ENCODE measurements at regions not wholly inside any gene's neighbourhood (a gene's known extent, or its start where the extent isn't known, plus 50 kb on each side); places are given as distances from the start of the nearest gene placed in this dataset.
A peak's percentile ranks its signal among the peaks of the same experiment; 100 is the strongest.

GRCh38 chr13:47673009-47673850 is 327.8 kb downstream of the SUCLA2 start:
- no peak overlapping the region for H3K27ac ChIP-seq (ENCODE audit: insufficient read length, low read depth, low read length)
- Mint-ChIP-seq H3K27ac (peak overlapping the region in 1 of 3 experiments; percentile 6; a peak in 1 of 7 replicates), H3K9me3 (no peaks in the 10 kb centered on the region; a peak in 1 of 5 replicates)

More at GRCh38 chr13:47673009-47673850, 327.8 kb downstream of the SUCLA2 start:
- H3T11ph ChIP-seq (ENCODE audit: low read length) = no peak overlapping the region
- no peaks in the 10 kb centered on the region for H3K4me1 ChIP-seq (ENCODE audit: insufficient read depth, low read length)
- no peaks in the 10 kb centered on the region for H3K9me3 ChIP-seq (ENCODE audit: control insufficient read depth, low read depth, low read length)
- Mint-ChIP-seq H3K36me3 (ENCODE audit: insufficient read depth in 1 of 3, low read depth in 3 of 3) (no peaks in the 10 kb centered on the region), H3K4me1 (0 out of 4 replicates have a peak, but pooled peaks cover 3 to 4% of the 10 kb centered on the region in 2 experiments), H3K4me3 (no peak overlapping the region), H3K27me3 (ENCODE audit: low read depth) (no peaks in the 10 kb centered on the region; the same call in 1 of the 2 replicates)
- H3K27me3 ChIP-seq (ENCODE audit: insufficient read depth, low read length) = no peaks in the 10 kb centered on the region
- no peaks in the 10 kb centered on the region for H3K23me2 ChIP-seq (ENCODE audit: insufficient read length, low read depth, low read length, poor library complexity, severe bottlenecking)
- H2BK15ac ChIP-seq (ENCODE audit: low read depth, low read length) = no peak overlapping the region
- DNase-seq = no peak
- no peak overlapping the region for H3K9ac ChIP-seq (ENCODE audit: extremely low read depth, insufficient read length, low read length)
- no peak overlapping the region for H2AFZ ChIP-seq (ENCODE audit: low read length)
- H4K91ac ChIP-seq (ENCODE audit: insufficient read length, low read depth, low read length) = no peak overlapping the region
- H2BK12ac ChIP-seq (ENCODE audit: insufficient read length, low read depth, low read length) = no peak overlapping the region
- no peak overlapping the region for H2BK5ac ChIP-seq (ENCODE audit: insufficient read length, low read length)
- no peak overlapping the region for H2BK120ac ChIP-seq (ENCODE audit: low read depth, low read length, poor library complexity, severe bottlenecking)
- no peaks in the 10 kb centered on the region for H4K20me1 ChIP-seq (ENCODE audit: control insufficient read depth, insufficient read depth, insufficient read length)
- no peaks in the 10 kb centered on the region for H3K79me2 ChIP-seq (ENCODE audit: insufficient read depth, low read length)
- no CpG with 5 or more reads among the region's 5 CpGs for WGBS (ENCODE audit: extremely low coverage, insufficient read length, low lambda C conversion rate)
- H4K8ac ChIP-seq (replicated peaks; ENCODE audit: insufficient read length, low read depth, low read length) = no peak overlapping the region
- no peak overlapping the region for H3K56ac ChIP-seq (ENCODE audit: insufficient read length, low read depth, low read length)
- no peak overlapping the region for H3K18ac ChIP-seq (ENCODE audit: insufficient read length, low read depth, low read length)
- no peak overlapping the region for H3K23ac ChIP-seq (ENCODE audit: insufficient read length, low read depth, low read length)
- TF ChIP-seq, protein P1, sequence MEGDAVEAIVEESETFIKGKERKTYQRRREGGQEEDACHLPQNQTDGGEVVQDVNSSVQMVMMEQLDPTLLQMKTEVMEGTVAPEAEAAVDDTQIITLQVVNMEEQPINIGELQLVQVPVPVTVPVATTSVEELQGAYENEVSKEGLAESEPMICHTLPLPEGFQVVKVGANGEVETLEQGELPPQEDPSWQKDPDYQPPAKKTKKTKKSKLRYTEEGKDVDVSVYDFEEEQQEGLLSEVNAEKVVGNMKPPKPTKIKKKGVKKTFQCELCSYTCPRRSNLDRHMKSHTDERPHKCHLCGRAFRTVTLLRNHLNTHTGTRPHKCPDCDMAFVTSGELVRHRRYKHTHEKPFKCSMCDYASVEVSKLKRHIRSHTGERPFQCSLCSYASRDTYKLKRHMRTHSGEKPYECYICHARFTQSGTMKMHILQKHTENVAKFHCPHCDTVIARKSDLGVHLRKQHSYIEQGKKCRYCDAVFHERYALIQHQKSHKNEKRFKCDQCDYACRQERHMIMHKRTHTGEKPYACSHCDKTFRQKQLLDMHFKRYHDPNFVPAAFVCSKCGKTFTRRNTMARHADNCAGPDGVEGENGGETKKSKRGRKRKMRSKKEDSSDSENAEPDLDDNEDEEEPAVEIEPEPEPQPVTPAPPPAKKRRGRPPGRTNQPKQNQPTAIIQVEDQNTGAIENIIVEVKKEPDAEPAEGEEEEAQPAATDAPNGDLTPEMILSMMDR (conservative IDR thresholded peaks at IDR 0.05) = no peak
- H3K4ac ChIP-seq (ENCODE audit: low read depth, low read length) = no peak overlapping the region
- no peak overlapping the region for H3K4me2 ChIP-seq (ENCODE audit: insufficient read depth, insufficient read length, low read length)
- no peak overlapping the region for H3K14ac ChIP-seq (ENCODE audit: insufficient read depth, low read length)
- no peak overlapping the region for H2AK5ac ChIP-seq (ENCODE audit: insufficient read length, low read length)
- no peak overlapping the region for H2BK20ac ChIP-seq (ENCODE audit: low read depth, low read length, poor library complexity, severe bottlenecking)
- no peaks in the 10 kb centered on the region for H3K79me1 ChIP-seq (ENCODE audit: insufficient read depth, low read depth, low read length, poor library complexity, severe bottlenecking)
- H4K5ac ChIP-seq (ENCODE audit: insufficient read length, low read depth, low read length) = no peak overlapping the region

Data from H9 (cell line).